Activated naive CD8-positive, alpha-beta T cell treated with anti-CD3 and anti-CD28 coated beads, Interleukin-2, amount 10 ng/mL, durations not matched to agents 7 days and 5 days (primary cell): ENCODE measurements at regions not wholly inside any gene's neighbourhood (a gene's known extent, or its start where the extent isn't known, plus 50 kb on each side); places are given as distances from the start of the nearest gene placed in this dataset.

Source experiments
- ATAC-seq: fragments of 150-1000 bp; cut with Tn5 transposase; one replicate; pipeline ENCODE4 v1.10.0; 2021; ENCODE audit warnings: low read depth, moderate library complexity
- POLR2A ChIA-PET: fragments of 350-600 bp; sonication (Branson Sonifier 250); formaldehyde crosslinking; loops from one replicate; lab custom pipeline; 2021; ENCODE audit warnings: antibody characterized with exemption; lab: Charles Lee
- DNase-seq: peaks from one replicate; pipeline ENCODE4 v3.0.0; 2021
- H3K27ac Mint-ChIP-seq: one replicate; pipeline ENCODE4 v1.8.0; 2022; ENCODE audit warnings: mild to moderate bottlenecking, mixed read lengths
- H3K27me3 Mint-ChIP-seq: one replicate; pipeline ENCODE4 v1.8.0; 2022; ENCODE audit warnings: mild to moderate bottlenecking, moderate library complexity, mixed read lengths
- H3K36me3 Mint-ChIP-seq: one replicate; pipeline ENCODE4 v1.8.0; 2021; ENCODE audit warnings: mild to moderate bottlenecking, mixed read lengths
- H3K4me1 Mint-ChIP-seq: one replicate; pipeline ENCODE4 v1.8.0; 2021; ENCODE audit warnings: mixed read lengths
- H3K4me3 Mint-ChIP-seq: one replicate; pipeline ENCODE4 v1.8.0; 2022; ENCODE audit warnings: mild to moderate bottlenecking, moderate library complexity, mixed read lengths
- H3K9me3 Mint-ChIP-seq: one replicate; pipeline ENCODE4 v1.8.0; 2021; ENCODE audit warnings: mixed read lengths

- Mint-ChIP-seq H3K36me3 (peaks cover 11% of the 10 kb centered on the region), H3K4me1 (peaks cover 6% of the 10 kb centered on the region), H3K27ac (peak overlapping the region; percentile 51), H3K27me3 (no peaks in the 10 kb centered on the region), H3K4me3 (no peak overlapping the region), H3K9me3 (peaks cover 20% of the 10 kb centered on the region)
- ATAC-seq = no peak
- no peak for DNase-seq
- POLR2A ChIA-PET = no interaction called here
Measured at GRCh38 chr7:21281193-21281592, 146.7 kb upstream of the SP4 start.

- H3K4me1 Mint-ChIP-seq = peaks cover 2% of the 10 kb centered on the region
- peaks cover 2% of the 10 kb centered on the region for H3K36me3 Mint-ChIP-seq
- no peak for DNase-seq
- no peak for ATAC-seq
- H3K27me3 Mint-ChIP-seq = no peaks in the 10 kb centered on the region
- POLR2A ChIA-PET = no interaction called here
- no peak overlapping the region for H3K27ac Mint-ChIP-seq
- H3K9me3 Mint-ChIP-seq = no peaks in the 10 kb centered on the region
- H3K4me3 Mint-ChIP-seq = no peak overlapping the region
Measured at GRCh38 chr7:21293771-21294170, 134.1 kb upstream of the SP4 start.

GRCh38 chr7:21299766-21300165 lies 128.1 kb upstream of the SP4 start:
- no peak for ATAC-seq
- peaks cover 3% of the 10 kb centered on the region for H3K9me3 Mint-ChIP-seq
- DNase-seq = no peak
- H3K4me1 Mint-ChIP-seq = peaks cover 8% of the 10 kb centered on the region
- POLR2A ChIA-PET = no interaction called here
- H3K36me3 Mint-ChIP-seq = peaks cover 10% of the 10 kb centered on the region
- H3K27ac Mint-ChIP-seq = no peak overlapping the region
- no peaks in the 10 kb centered on the region for H3K27me3 Mint-ChIP-seq
- no peak overlapping the region for H3K4me3 Mint-ChIP-seq

- POLR2A ChIA-PET = no interaction called here
- peaks cover 11% of the 10 kb centered on the region for H3K36me3 Mint-ChIP-seq
- no peak for ATAC-seq
Measured at GRCh38 chr7:21300692-21301091, 127.2 kb upstream of the SP4 start.

GRCh38 chr7:21304808-21305375 lies 123.0 kb upstream of the SP4 start:
- POLR2A ChIA-PET = no interaction called here
- Mint-ChIP-seq H3K36me3 (peaks cover 26% of the 10 kb centered on the region), H3K4me3 (no peak overlapping the region), H3K27ac (no peak overlapping the region), H3K4me1 (peaks cover 11% of the 10 kb centered on the region), H3K27me3 (no peaks in the 10 kb centered on the region), H3K9me3 (peaks cover 17% of the 10 kb centered on the region)
- no peak for ATAC-seq
- DNase-seq = no peak

More at GRCh38 chr7:21300692-21301091, 127.2 kb upstream of the SP4 start:
- H3K4me1 Mint-ChIP-seq = peaks cover 10% of the 10 kb centered on the region
- no peak for DNase-seq
- no peaks in the 10 kb centered on the region for H3K27me3 Mint-ChIP-seq
- no peak overlapping the region for H3K27ac Mint-ChIP-seq
- peaks cover 4% of the 10 kb centered on the region for H3K9me3 Mint-ChIP-seq
- H3K4me3 Mint-ChIP-seq = no peak overlapping the region

GRCh38 chr7:21305455-21306235 lies 122.2 kb upstream of the SP4 start:
- ATAC-seq = no peak
- POLR2A ChIA-PET = no interaction called here
- H3K4me1 Mint-ChIP-seq = peaks cover 11% of the 10 kb centered on the region
- no peak for DNase-seq
- H3K27me3 Mint-ChIP-seq = no peaks in the 10 kb centered on the region
- peaks cover 27% of the 10 kb centered on the region for H3K36me3 Mint-ChIP-seq
- H3K27ac Mint-ChIP-seq = no peak overlapping the region
- H3K4me3 Mint-ChIP-seq = no peak overlapping the region
- H3K9me3 Mint-ChIP-seq = peaks cover 18% of the 10 kb centered on the region

- Mint-ChIP-seq H3K4me3 (no peak overlapping the region), H3K4me1 (peaks cover 7% of the 10 kb centered on the region), H3K9me3 (peaks cover 15% of the 10 kb centered on the region), H3K36me3 (peaks cover 19% of the 10 kb centered on the region), H3K27me3 (peaks cover 2% of the 10 kb centered on the region), H3K27ac (no peak overlapping the region)
- POLR2A ChIA-PET = no interaction called here
- no peak for DNase-seq
- no peak for ATAC-seq
Measured at GRCh38 chr7:21314954-21315353, 112.9 kb upstream of the SP4 start.

GRCh38 chr7:21317966-21318915 lies 109.6 kb upstream of the SP4 start:
- Mint-ChIP-seq H3K36me3 (peaks cover 3% of the 10 kb centered on the region), H3K27ac (no peak overlapping the region), H3K4me3 (no peak overlapping the region), H3K4me1 (peaks cover 7% of the 10 kb centered on the region), H3K27me3 (peaks cover 2% of the 10 kb centered on the region), H3K9me3 (peaks cover 2% of the 10 kb centered on the region)
- DNase-seq = no peak
- no peak for ATAC-seq
- POLR2A ChIA-PET = no interaction called here

GRCh38 chr7:21318916-21319270 lies 109.0 kb upstream of the SP4 start:
- POLR2A ChIA-PET = no interaction called here
- H3K27me3 Mint-ChIP-seq = peaks cover 2% of the 10 kb centered on the region
- H3K9me3 Mint-ChIP-seq = peaks cover 5% of the 10 kb centered on the region
- H3K4me1 Mint-ChIP-seq = peaks cover 7% of the 10 kb centered on the region
- no peak overlapping the region for H3K27ac Mint-ChIP-seq
- peaks cover 3% of the 10 kb centered on the region for H3K36me3 Mint-ChIP-seq
- ATAC-seq = no peak
- H3K4me3 Mint-ChIP-seq = no peak overlapping the region
- DNase-seq = no peak

GRCh38 chr7:21326241-21326640 lies 101.6 kb upstream of the SP4 start:
- ATAC-seq = no peak
- DNase-seq = no peak
- Mint-ChIP-seq H3K9me3 (peaks cover 5% of the 10 kb centered on the region), H3K27me3 (peaks cover 2% of the 10 kb centered on the region), H3K4me1 (peaks cover 10% of the 10 kb centered on the region), H3K4me3 (no peak overlapping the region), H3K36me3 (peaks cover 22% of the 10 kb centered on the region), H3K27ac (no peak overlapping the region)
- POLR2A ChIA-PET = no interaction called here

GRCh38 chr7:21326921-21327320 lies 101.0 kb upstream of the SP4 start:
- H3K4me3 Mint-ChIP-seq = no peak overlapping the region

GRCh38 chr7:21327422-21328409 lies 100.2 kb upstream of the SP4 start:
- ATAC-seq = no peak

More at GRCh38 chr7:21326921-21327320, 101.0 kb upstream of the SP4 start:
- Mint-ChIP-seq H3K9me3 (peaks cover 5% of the 10 kb centered on the region), H3K27me3 (no peaks in the 10 kb centered on the region), H3K36me3 (peaks cover 22% of the 10 kb centered on the region), H3K27ac (no peak overlapping the region), H3K4me1 (peaks cover 10% of the 10 kb centered on the region)
- POLR2A ChIA-PET = no interaction called here
- DNase-seq (no peak), ATAC-seq (no peak)

More at GRCh38 chr7:21327422-21328409, 100.2 kb upstream of the SP4 start:
- H3K4me1 Mint-ChIP-seq = peaks cover 10% of the 10 kb centered on the region
- peak overlapping the region; percentile 30 for H3K27ac Mint-ChIP-seq
- no peak for DNase-seq
- H3K27me3 Mint-ChIP-seq = no peaks in the 10 kb centered on the region
- H3K9me3 Mint-ChIP-seq = peaks cover 5% of the 10 kb centered on the region
- H3K36me3 Mint-ChIP-seq = peaks cover 22% of the 10 kb centered on the region
- H3K4me3 Mint-ChIP-seq = peak overlapping the region; percentile 4
- POLR2A ChIA-PET = no interaction called here
